Spleen (tissue), 7 donors: ENCODE measurements at regions not wholly inside any gene's neighbourhood (a gene's known extent, or its start where the extent isn't known, plus 50 kb on each side); places are given as distances from the start of the nearest gene placed in this dataset.

Experiments used
- CTCF ChIP-seq, 11 experiments: fragments of 200-600 bp in 7 of 11; fragments of 450-650 bp in 4 of 11; sonication (generic) in 4 of 11; IDR thresholded peaks in 8 of 11; conservative IDR thresholded peaks in 3 of 11; 1 replicate in 7 of 11; 2 replicates in 4 of 11; pipeline versions ENCODE4 v1.4.0 to v1.8.0; 2016 to 2021; ENCODE audit warnings: antibody characterized with exemption in 11 of 11, inconsistent platforms in 4 of 11, mild to moderate bottlenecking in 1 of 11
- POLR2A ChIP-seq, 3 donors: fragments of 450-650 bp; IDR thresholded peaks; one replicate each; pipeline ENCODE4 v1.5.1; 2017; ENCODE audit warnings: antibody characterized with exemption in 3 of 3, mild to moderate bottlenecking in 1 of 3
- donor health status: DM: no; HTN: no; CAD: no; lungs with moderate emphysema.
- donor health status: DM: no; HTN: no; CAD: no.
- donor health status: DM: no; HTN: no; CAD: no.

- TF ChIP-seq CTCF (IDR thresholded peaks at IDR 0.05 in 8 of 11, conservative IDR thresholded peaks at IDR 0.05 in 3 of 11) (no peak), POLR2A (IDR thresholded peaks at IDR 0.05) (no peak)
Observed at GRCh38 chr10:123367195-123367594, 213.0 kb downstream of the BUB3 start.
